ENCODE measurements at regions not wholly inside any gene's neighbourhood (a gene's known extent, or its start where the extent isn't known, plus 50 kb on each side); places are given as distances from the start of the nearest gene placed in this dataset.

DNA sequence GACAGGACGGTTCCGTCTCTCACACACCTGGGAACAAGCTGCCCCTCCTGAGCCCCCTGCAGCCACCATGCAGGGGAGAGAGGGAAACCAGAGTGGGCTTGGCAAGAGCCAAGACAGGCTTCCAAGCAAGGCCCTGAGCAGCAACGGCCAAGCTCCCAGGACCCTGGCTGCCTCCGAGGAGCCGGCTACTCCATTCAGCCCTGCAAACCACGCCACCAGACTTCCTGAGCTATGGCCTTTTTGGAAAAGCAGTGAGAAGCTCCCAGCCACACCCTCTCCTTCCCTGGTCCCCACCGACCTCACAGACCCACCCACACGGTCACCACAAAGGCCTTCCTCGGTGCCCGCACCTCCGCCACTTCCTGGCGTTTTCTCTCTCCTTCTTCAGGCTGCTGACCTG, 479.0 kb downstream of the BRD1 start:
- H3K36me3 ChIP-seq (ENCODE audit: insufficient read depth) = no peaks in the 10 kb centered on the region
- TF ChIP-seq EZH2 (IDR thresholded peaks at IDR 0.05; ENCODE audit: low read depth, unreplicated experiment) = no peak
- TF ChIP-seq, protein P1, sequence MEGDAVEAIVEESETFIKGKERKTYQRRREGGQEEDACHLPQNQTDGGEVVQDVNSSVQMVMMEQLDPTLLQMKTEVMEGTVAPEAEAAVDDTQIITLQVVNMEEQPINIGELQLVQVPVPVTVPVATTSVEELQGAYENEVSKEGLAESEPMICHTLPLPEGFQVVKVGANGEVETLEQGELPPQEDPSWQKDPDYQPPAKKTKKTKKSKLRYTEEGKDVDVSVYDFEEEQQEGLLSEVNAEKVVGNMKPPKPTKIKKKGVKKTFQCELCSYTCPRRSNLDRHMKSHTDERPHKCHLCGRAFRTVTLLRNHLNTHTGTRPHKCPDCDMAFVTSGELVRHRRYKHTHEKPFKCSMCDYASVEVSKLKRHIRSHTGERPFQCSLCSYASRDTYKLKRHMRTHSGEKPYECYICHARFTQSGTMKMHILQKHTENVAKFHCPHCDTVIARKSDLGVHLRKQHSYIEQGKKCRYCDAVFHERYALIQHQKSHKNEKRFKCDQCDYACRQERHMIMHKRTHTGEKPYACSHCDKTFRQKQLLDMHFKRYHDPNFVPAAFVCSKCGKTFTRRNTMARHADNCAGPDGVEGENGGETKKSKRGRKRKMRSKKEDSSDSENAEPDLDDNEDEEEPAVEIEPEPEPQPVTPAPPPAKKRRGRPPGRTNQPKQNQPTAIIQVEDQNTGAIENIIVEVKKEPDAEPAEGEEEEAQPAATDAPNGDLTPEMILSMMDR (conservative IDR thresholded peaks at IDR 0.05; ENCODE audit: low read depth in 2 of 2) = no peak
- no peak for TF ChIP-seq JUNB (IDR thresholded peaks at IDR 0.05; ENCODE audit: unreplicated experiment)
- no peak for TF ChIP-seq ZNF331 (CRISPR knock-in tag; IDR thresholded peaks at IDR 0.05; ENCODE audit: low read depth)
- no peak for TF ChIP-seq STAT1 (IDR thresholded peaks at IDR 0.05; ENCODE audit: unreplicated experiment)
- no peak for TF ChIP-seq ZNF114 (CRISPR knock-in tag; IDR thresholded peaks at IDR 0.05)
- TF ChIP-seq, protein P2, sequence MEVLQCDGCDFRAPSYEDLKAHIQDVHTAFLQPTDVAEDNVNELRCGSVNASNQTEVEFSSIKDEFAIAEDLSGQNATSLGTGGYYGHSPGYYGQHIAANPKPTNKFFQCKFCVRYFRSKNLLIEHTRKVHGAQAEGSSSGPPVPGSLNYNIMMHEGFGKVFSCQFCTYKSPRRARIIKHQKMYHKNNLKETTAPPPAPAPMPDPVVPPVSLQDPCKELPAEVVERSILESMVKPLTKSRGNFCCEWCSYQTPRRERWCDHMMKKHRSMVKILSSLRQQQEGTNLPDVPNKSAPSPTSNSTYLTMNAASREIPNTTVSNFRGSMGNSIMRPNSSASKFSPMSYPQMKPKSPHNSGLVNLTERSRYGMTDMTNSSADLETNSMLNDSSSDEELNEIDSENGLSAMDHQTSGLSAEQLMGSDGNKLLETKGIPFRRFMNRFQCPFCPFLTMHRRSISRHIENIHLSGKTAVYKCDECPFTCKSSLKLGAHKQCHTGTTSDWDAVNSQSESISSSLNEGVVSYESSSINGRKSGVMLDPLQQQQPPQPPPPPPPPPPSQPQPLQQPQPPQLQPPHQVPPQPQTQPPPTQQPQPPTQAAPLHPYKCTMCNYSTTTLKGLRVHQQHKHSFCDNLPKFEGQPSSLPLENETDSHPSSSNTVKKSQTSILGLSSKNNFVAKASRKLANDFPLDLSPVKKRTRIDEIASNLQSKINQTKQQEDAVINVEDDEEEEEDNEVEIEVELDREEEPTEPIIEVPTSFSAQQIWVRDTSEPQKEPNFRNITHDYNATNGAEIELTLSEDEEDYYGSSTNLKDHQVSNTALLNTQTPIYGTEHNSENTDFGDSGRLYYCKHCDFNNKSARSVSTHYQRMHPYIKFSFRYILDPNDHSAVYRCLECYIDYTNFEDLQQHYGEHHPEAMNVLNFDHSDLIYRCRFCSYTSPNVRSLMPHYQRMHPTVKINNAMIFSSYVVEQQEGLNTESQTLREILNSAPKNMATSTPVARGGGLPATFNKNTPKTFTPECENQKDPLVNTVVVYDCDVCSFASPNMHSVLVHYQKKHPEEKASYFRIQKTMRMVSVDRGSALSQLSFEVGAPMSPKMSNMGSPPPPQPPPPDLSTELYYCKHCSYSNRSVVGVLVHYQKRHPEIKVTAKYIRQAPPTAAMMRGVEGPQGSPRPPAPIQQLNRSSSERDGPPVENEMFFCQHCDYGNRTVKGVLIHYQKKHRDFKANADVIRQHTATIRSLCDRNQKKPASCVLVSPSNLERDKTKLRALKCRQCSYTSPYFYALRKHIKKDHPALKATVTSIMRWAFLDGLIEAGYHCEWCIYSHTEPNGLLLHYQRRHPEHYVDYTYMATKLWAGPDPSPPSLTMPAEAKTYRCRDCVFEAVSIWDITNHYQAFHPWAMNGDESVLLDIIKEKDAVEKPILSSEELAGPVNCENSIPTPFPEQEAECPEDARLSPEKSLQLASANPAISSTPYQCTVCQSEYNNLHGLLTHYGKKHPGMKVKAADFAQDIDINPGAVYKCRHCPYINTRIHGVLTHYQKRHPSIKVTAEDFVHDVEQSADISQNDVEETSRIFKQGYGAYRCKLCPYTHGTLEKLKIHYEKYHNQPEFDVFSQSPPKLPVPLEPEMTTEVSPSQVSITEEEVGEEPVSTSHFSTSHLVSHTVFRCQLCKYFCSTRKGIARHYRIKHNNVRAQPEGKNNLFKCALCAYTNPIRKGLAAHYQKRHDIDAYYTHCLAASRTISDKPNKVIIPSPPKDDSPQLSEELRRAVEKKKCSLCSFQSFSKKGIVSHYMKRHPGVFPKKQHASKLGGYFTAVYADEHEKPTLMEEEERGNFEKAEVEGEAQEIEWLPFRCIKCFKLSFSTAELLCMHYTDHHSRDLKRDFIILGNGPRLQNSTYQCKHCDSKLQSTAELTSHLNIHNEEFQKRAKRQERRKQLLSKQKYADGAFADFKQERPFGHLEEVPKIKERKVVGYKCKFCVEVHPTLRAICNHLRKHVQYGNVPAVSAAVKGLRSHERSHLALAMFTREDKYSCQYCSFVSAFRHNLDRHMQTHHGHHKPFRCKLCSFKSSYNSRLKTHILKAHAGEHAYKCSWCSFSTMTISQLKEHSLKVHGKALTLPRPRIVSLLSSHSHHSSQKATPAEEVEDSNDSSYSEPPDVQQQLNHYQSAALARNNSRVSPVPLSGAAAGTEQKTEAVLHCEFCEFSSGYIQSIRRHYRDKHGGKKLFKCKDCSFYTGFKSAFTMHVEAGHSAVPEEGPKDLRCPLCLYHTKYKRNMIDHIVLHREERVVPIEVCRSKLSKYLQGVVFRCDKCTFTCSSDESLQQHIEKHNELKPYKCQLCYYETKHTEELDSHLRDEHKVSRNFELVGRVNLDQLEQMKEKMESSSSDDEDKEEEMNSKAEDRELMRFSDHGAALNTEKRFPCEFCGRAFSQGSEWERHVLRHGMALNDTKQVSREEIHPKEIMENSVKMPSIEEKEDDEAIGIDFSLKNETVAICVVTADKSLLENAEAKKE (CRISPR knock-in tag; IDR thresholded peaks at IDR 0.05) = no peak
- TF ChIP-seq, protein P3, sequence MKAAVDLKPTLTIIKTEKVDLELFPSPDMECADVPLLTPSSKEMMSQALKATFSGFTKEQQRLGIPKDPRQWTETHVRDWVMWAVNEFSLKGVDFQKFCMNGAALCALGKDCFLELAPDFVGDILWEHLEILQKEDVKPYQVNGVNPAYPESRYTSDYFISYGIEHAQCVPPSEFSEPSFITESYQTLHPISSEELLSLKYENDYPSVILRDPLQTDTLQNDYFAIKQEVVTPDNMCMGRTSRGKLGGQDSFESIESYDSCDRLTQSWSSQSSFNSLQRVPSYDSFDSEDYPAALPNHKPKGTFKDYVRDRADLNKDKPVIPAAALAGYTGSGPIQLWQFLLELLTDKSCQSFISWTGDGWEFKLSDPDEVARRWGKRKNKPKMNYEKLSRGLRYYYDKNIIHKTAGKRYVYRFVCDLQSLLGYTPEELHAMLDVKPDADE (IDR thresholded peaks at IDR 0.05) = no peak
- TF ChIP-seq NANOG (IDR thresholded peaks at IDR 0.05; ENCODE audit: borderline replicate concordance) = no peak
- TF ChIP-seq EZH2phosphoT487 (IDR thresholded peaks at IDR 0.05; ENCODE audit: unreplicated experiment) = no peak
- TF ChIP-seq POLR2AphosphoS5 (IDR thresholded peaks at IDR 0.05; ENCODE audit: low read depth) = no peak
- DNase-seq (ENCODE audit: low spot score) (no peak), ATAC-seq (no peak)
- no peaks in the 10 kb centered on the region for H4K20me1 ChIP-seq (replicated peaks; ENCODE audit: insufficient read depth)
- no peaks in the 10 kb centered on the region for H3K9me2 ChIP-seq (ENCODE audit: insufficient read depth)
- H3F3A ChIP-seq (replicated peaks; ENCODE audit: low read depth) = no peaks in the 10 kb centered on the region
- Mint-ChIP-seq H3K9me3 (no peaks in the 10 kb centered on the region), H3K27ac (no peak overlapping the region), H3K27me3 (ENCODE audit: insufficient read depth, low read depth, poor library complexity) (peaks cover 11% of the 10 kb centered on the region), H3K4me1 (peaks cover 9% of the 10 kb centered on the region; the same call in 2 of the 3 replicates), H3K4me3 (no peak overlapping the region; the same call in 2 of the 3 replicates), H3K36me3 (ENCODE audit: low read depth) (no peaks in the 10 kb centered on the region; the same call in 2 of the 3 replicates)
- H3K79me2 ChIP-seq (replicated peaks; ENCODE audit: insufficient read depth) = no peaks in the 10 kb centered on the region
- H3K27ac ChIP-seq (ENCODE audit: low read depth) = no peak overlapping the region
- H3K27me3 ChIP-seq (ENCODE audit: insufficient read depth) = no peaks in the 10 kb centered on the region
- H3K4me2 ChIP-seq = no peak overlapping the region
- H2AFZ ChIP-seq = no peak overlapping the region
- no peak overlapping the region for H3K4me3 ChIP-seq
- H3K4me1 ChIP-seq (ENCODE audit: insufficient read depth) = no peaks in the 10 kb centered on the region

Data from GM23338 (cell line).